ENCODE measurements at regions not wholly inside any gene's neighbourhood (a gene's known extent, or its start where the extent isn't known, plus 50 kb on each side); places are given as distances from the start of the nearest gene placed in this dataset.
A peak's percentile ranks its signal among the peaks of the same experiment; 100 is the strongest.

DNA sequence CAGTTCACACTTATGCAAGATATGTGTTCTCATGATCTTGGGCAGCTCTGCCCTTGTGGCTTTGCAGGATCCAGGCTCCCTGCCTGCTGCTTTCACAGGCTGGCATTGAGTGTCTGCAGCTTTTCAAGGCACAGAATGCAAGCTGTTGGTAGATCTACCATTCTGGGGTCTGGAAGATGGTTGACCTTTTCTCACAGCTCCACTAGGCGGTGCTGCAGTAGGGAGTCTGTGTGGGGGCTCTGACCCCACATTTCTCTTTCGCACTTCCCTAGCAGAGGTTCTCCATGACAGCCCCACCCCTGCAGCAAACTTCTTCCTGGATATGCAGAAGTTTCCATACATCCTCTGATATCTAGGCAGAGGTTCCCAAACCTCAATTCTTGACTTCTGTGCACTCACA lies 500.5 kb downstream of the BRINP3 start:
- no peak overlapping the region for H3K4me3 ChIP-seq (ENCODE audit: low read depth, low read length)
- TF ChIP-seq, protein P1, sequence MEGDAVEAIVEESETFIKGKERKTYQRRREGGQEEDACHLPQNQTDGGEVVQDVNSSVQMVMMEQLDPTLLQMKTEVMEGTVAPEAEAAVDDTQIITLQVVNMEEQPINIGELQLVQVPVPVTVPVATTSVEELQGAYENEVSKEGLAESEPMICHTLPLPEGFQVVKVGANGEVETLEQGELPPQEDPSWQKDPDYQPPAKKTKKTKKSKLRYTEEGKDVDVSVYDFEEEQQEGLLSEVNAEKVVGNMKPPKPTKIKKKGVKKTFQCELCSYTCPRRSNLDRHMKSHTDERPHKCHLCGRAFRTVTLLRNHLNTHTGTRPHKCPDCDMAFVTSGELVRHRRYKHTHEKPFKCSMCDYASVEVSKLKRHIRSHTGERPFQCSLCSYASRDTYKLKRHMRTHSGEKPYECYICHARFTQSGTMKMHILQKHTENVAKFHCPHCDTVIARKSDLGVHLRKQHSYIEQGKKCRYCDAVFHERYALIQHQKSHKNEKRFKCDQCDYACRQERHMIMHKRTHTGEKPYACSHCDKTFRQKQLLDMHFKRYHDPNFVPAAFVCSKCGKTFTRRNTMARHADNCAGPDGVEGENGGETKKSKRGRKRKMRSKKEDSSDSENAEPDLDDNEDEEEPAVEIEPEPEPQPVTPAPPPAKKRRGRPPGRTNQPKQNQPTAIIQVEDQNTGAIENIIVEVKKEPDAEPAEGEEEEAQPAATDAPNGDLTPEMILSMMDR (IDR thresholded peaks at IDR 0.05; ENCODE audit: low read depth, low read length): no peak
- no peak for DNase-seq (ENCODE audit: low read depth, low spot score)
- in situ Hi-C loops (cut with HindIII; ENCODE audit: low sequenced_read_pairs): no loop called here

DNA sequence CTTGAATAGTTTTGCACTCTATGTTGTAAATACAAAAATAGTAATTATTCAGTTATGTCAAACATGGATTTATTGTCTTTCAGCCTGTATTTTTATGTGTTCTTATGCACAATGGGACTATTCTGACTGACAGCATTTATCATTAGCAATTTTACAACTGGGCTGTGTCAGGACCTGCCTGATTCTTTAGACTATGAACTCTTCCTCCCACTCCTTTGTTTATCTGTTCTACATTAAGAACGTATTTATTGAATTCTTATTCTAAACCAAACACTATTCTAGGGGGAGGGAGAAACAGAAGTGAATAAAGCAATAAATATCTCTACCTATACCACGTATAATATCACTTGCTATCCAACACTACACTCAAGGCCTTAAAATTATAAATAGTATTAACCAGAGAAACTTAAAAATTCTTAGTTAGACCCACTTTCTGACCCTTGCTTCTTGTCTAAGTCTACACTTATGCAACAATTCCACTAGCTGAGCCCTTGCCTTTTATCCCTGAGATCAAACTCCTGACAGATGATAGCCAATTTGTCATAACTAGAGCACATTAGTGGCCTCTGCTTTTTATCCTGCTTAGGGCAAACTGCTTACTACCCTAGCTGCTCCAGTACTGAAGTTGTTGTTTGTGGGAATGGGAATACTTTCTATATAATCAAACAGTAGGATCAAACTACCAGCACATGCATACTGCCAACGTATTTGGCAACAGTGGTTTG lies 494.3 kb downstream of the BRINP3 start:
- DNase-seq (ENCODE audit: low read depth, low spot score): no peak
- no peak overlapping the region for H3K4me3 ChIP-seq (ENCODE audit: low read depth, low read length)
- TF ChIP-seq, protein P1 (IDR thresholded peaks at IDR 0.05; ENCODE audit: low read depth, low read length): no peak
- in situ Hi-C loops (cut with HindIII; ENCODE audit: low sequenced_read_pairs): no loop called here

DNA sequence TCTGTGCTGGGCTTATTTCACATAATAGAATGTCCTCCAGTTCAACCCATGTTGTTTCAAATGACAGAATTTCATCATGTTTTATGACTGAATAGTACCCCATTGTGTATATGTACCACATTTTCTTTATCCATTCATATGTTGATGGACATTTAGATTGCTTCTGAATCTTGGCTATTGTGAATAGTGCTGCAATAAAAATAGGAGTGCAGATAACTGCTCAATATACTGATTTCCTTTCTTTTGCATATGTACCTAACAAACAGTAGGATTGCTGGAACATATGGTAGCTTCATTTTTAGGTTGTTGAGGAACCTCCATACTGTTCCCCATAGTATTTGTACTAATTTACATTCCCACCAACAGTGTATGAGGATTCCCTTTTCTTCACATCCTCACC lies 491.1 kb downstream of the BRINP3 start:
- H3K4me3 ChIP-seq (ENCODE audit: low read depth, low read length): no peak overlapping the region
- TF ChIP-seq, protein P1 (IDR thresholded peaks at IDR 0.05; ENCODE audit: low read depth, low read length): no peak
- in situ Hi-C loops (cut with HindIII; ENCODE audit: low sequenced_read_pairs): no loop called here
- no peak for DNase-seq (ENCODE audit: low read depth, low spot score)

DNA sequence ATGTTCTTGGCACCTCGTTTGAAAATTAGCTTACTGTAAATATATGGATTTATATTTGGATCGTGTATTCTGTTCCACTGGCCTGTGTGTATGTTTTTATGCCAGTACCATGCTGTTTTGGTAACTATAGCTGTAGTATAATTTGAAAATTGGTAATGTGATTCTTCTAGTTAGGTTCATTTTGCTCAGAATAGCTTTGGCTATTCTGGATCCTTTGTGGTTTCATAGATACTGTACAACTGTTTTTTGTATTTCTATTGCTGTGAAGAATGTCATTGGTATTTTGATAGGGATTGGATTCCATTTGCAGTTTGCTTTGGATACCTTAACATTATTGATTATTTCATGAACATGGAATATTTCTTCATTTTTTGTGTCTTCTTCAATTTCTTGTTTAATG lies 490.2 kb downstream of the BRINP3 start:
- TF ChIP-seq, protein P1 (IDR thresholded peaks at IDR 0.05; ENCODE audit: low read depth, low read length): no peak
- in situ Hi-C loops (cut with HindIII; ENCODE audit: low sequenced_read_pairs): no loop called here
- DNase-seq (ENCODE audit: low read depth, low spot score): no peak
- H3K4me3 ChIP-seq (ENCODE audit: low read depth, low read length): no peak overlapping the region

GRCh38 chr1:189992856-189993255 lies 484.8 kb downstream of the BRINP3 start:
- TF ChIP-seq, protein P1 (IDR thresholded peaks at IDR 0.05; ENCODE audit: low read depth, low read length): no peak
- no peak overlapping the region for H3K4me3 ChIP-seq (ENCODE audit: low read depth, low read length)
- in situ Hi-C loops (cut with HindIII; ENCODE audit: low sequenced_read_pairs): no loop called here
- no peak for DNase-seq (ENCODE audit: low read depth, low spot score)

DNA sequence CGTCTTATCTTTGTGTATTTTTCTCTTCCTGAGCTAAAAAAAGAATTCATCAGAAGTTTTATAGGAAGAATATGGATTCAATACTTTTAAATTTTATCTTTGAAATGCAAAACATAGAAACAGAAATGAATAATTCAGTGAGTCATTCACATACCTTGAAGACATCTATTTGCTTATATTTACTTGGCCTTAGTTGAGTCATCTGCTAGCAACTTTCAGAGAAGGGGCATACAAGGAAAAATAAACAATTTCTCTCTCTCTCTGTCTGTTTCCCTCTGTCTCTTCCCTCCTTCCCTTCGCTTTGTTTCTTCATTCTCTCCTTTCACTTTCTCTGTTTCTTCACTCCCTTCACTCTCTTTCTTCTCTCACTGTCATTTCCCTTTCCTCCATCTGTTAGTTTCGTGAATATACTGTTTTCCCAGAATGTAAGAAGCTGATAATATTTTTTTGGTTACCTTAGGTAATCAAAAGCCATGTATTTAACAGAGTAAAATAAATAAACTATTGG lies 477.2 kb downstream of the BRINP3 start:
- TF ChIP-seq, protein P1 (IDR thresholded peaks at IDR 0.05; ENCODE audit: low read depth, low read length): no peak
- no peak overlapping the region for H3K4me3 ChIP-seq (ENCODE audit: low read depth, low read length)
- in situ Hi-C loops (cut with HindIII; ENCODE audit: low sequenced_read_pairs): no loop called here
- peak; percentile 21 for DNase-seq (ENCODE audit: low read depth, low spot score)

All from astrocyte of the spinal cord (primary cell).